ENCODE measurements at regions not wholly inside any gene's neighbourhood (a gene's known extent, or its start where the extent isn't known, plus 50 kb on each side); places are given as distances from the start of the nearest gene placed in this dataset.

DNA sequence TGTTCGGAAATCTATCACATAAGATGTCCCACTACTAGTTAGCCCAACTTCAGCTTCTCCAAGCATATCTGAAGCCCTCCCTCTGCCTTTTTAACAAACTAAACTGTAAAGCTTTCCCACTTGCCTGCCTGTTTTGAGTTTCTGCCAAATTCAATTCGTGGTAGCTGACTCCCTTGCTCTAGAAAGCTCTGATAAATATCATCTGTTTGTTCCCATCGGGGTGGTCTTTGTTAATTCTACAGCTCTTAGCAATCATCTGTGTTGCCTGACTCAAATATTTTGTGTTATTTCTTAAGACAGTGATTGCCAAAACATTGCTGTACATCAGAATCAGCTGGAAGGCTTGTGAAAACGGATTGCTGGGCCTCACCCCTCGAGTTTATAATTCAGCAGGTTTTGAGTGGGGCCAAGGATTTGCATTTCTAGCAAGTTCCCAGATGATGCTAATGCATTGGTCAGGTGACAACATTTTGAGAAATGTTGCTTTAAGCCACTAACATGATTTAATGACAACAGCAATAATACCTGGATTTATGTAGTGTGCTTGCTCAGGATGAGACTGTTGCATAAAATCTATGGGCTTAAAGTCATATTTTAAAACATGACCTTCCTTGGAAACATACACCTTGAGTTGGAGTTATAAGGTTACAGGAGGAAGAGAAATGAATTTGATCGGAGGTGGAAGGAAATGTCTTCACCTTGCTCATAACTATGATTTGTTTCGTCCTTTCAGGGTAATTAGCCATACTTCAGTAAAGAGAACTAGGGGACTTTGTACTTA lies 631.9 kb downstream of the PSAT1 start:
- no peak for TF ChIP-seq EZH2 (IDR thresholded peaks at IDR 0.05; ENCODE audit: insufficient read depth, low read length)
- TF ChIP-seq CTCF (IDR thresholded peaks at IDR 0.05; ENCODE audit: insufficient read depth, low read depth, low read length): no peak

Measured in astrocyte (in vitro differentiated cells and primary cell).